ENCODE measurements at regions not wholly inside any gene's neighbourhood (a gene's known extent, or its start where the extent isn't known, plus 50 kb on each side); places are given as distances from the start of the nearest gene placed in this dataset.

DNA sequence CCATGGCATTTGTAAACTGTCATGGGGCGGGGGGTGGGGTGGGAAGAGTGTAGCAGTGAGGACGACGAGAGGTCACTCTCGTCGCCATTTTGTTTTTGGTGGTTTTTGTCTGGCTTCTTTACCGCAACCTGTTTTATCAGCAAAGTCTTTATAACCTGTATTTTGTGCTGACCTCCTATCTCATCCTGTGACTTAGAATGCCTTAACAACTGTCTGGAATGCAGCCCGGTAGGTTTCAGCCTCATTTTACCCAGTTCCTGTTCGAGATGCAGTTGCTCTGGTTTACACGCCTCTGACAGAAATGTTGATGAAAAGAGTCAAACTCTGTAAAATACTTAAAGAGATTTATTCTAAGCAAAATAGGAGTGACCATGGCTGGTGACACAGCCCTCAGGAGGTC, 852.0 kb downstream of the DACH1 start:
- 0 out of 2 replicates have a peak, but pooled peaks cover 3% of the 10 kb centered on the region for H3K9me3 ChIP-seq (ENCODE audit: insufficient read depth, low read length)
- no peaks in the 10 kb centered on the region for H4K20me1 ChIP-seq (ENCODE audit: insufficient read depth, low read length)
- H3K79me2 ChIP-seq (ENCODE audit: low read length): no peaks in the 10 kb centered on the region
- no peak overlapping the region for H3K27ac ChIP-seq (ENCODE audit: low read length)
- TF ChIP-seq EZH2phosphoT487 (IDR thresholded peaks at IDR 0.05; ENCODE audit: low read depth) (no peak), CTCF (IDR thresholded peaks at IDR 0.05; ENCODE audit: low read depth, low read length) (no peak)
- no peaks in the 10 kb centered on the region for H3K27me3 ChIP-seq (ENCODE audit: low read depth, low read length)
- H3K4me1 ChIP-seq (ENCODE audit: low read length): peaks cover 22% of the 10 kb centered on the region
- no peak overlapping the region for H3K4me3 ChIP-seq (ENCODE audit: low read length)
- H3K4me2 ChIP-seq (ENCODE audit: low read length): no peak overlapping the region
- no peak overlapping the region for H2AFZ ChIP-seq (ENCODE audit: low read depth, low read length)
- H3K9ac ChIP-seq (ENCODE audit: low read length): no peak overlapping the region
- no peaks in the 10 kb centered on the region for H3K36me3 ChIP-seq (replicated peaks; ENCODE audit: low read depth, low read length)

- Histone ChIP-seq H3K4me2 (ENCODE audit: low read length) (no peak overlapping the region), H3K4me1 (ENCODE audit: low read length) (no peaks in the 10 kb centered on the region), H3K79me2 (ENCODE audit: low read length) (no peaks in the 10 kb centered on the region), H3K9ac (ENCODE audit: low read length) (no peak overlapping the region), H3K36me3 (replicated peaks; ENCODE audit: low read depth, low read length) (no peaks in the 10 kb centered on the region), H3K4me3 (ENCODE audit: low read length) (no peak overlapping the region), H3K9me3 (ENCODE audit: insufficient read depth, low read length) (no peaks in the 10 kb centered on the region), H3K27ac (ENCODE audit: low read length) (no peak overlapping the region), H3K27me3 (ENCODE audit: low read depth, low read length) (no peaks in the 10 kb centered on the region), H2AFZ (ENCODE audit: low read depth, low read length) (no peak overlapping the region), H4K20me1 (ENCODE audit: insufficient read depth, low read length) (no peaks in the 10 kb centered on the region)
- no peak for TF ChIP-seq EZH2phosphoT487 (IDR thresholded peaks at IDR 0.05; ENCODE audit: low read depth)
- TF ChIP-seq CTCF (IDR thresholded peaks at IDR 0.05; ENCODE audit: low read depth, low read length): no peak
Measured at GRCh38 chr13:71005919-71006318, 861.1 kb downstream of the DACH1 start.

- Histone ChIP-seq H3K27me3 (ENCODE audit: low read depth, low read length) (no peaks in the 10 kb centered on the region), H3K36me3 (replicated peaks; ENCODE audit: low read depth, low read length) (no peaks in the 10 kb centered on the region), H3K9ac (ENCODE audit: low read length) (no peak overlapping the region), H3K79me2 (ENCODE audit: low read length) (no peaks in the 10 kb centered on the region), H3K4me1 (ENCODE audit: low read length) (no peaks in the 10 kb centered on the region), H2AFZ (ENCODE audit: low read depth, low read length) (no peak overlapping the region), H3K4me3 (ENCODE audit: low read length) (no peak overlapping the region), H3K4me2 (ENCODE audit: low read length) (no peak overlapping the region), H3K27ac (ENCODE audit: low read length) (no peak overlapping the region), H4K20me1 (ENCODE audit: insufficient read depth, low read length) (no peaks in the 10 kb centered on the region), H3K9me3 (ENCODE audit: insufficient read depth, low read length) (no peaks in the 10 kb centered on the region)
- no peak for TF ChIP-seq EZH2phosphoT487 (IDR thresholded peaks at IDR 0.05; ENCODE audit: low read depth)
- TF ChIP-seq CTCF (IDR thresholded peaks at IDR 0.05; ENCODE audit: low read depth, low read length): no peak
Measured at GRCh38 chr13:70995338-70995737, 871.7 kb downstream of the DACH1 start.

DNA sequence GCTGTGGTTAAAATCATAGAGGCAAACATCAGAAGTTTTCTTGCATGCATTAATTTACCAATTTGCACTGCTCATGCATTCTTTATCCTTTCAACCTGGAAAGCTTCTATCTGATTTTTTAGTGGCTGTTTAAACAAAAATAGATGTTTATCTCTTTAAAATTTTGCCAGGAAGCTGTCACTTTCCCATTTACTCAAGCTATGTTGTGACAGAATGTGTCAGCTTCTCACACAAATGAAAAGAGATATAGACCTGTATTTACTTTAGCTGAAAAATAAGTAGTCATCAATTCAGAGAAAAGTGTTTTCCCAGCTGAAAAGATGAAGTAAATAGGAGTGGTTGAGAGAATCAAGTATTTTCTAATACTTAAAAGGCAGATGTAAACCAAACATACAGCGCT, 872.8 kb downstream of the DACH1 start:
- no peak overlapping the region for H3K9ac ChIP-seq (ENCODE audit: low read length)
- H3K27me3 ChIP-seq (ENCODE audit: low read depth, low read length): no peaks in the 10 kb centered on the region
- no peaks in the 10 kb centered on the region for H3K79me2 ChIP-seq (ENCODE audit: low read length)
- peak overlapping the region; percentile 3; the same call in 1 of the 2 replicates for H2AFZ ChIP-seq (ENCODE audit: low read depth, low read length)
- no peaks in the 10 kb centered on the region for H4K20me1 ChIP-seq (ENCODE audit: insufficient read depth, low read length)
- H3K27ac ChIP-seq (ENCODE audit: low read length): no peak overlapping the region
- no peaks in the 10 kb centered on the region for H3K36me3 ChIP-seq (replicated peaks; ENCODE audit: low read depth, low read length)
- H3K4me3 ChIP-seq (ENCODE audit: low read length): no peak overlapping the region
- H3K9me3 ChIP-seq (ENCODE audit: insufficient read depth, low read length): no peaks in the 10 kb centered on the region
- TF ChIP-seq CTCF (IDR thresholded peaks at IDR 0.05; ENCODE audit: low read depth, low read length): no peak
- TF ChIP-seq EZH2phosphoT487 (IDR thresholded peaks at IDR 0.05; ENCODE audit: low read depth): no peak
- no peaks in the 10 kb centered on the region for H3K4me1 ChIP-seq (ENCODE audit: low read length)
- no peak overlapping the region for H3K4me2 ChIP-seq (ENCODE audit: low read length)

Data from OCI-LY3 (cell line).